ENCODE measurements at regions not wholly inside any gene's neighbourhood (a gene's known extent, or its start where the extent isn't known, plus 50 kb on each side); places are given as distances from the start of the nearest gene placed in this dataset.

DNA sequence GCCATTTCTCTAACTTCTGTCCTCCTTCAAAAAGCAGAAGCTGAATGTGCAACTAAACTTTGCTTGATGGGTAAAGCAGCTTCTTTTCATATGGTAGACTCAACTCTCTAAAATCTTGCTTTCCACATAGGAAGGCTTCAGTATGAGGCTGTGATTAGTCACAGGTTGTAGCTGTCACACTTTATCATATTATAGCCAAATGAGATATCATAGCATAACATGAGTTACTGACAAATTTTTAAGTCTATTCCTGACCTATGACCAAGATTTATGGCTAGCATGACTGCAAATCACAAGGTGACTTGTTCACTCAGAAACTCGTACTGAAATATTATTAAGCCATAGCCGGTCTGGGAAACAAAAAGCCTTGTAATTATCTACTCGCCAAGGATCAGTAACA lies 998.6 kb downstream of the RPA4 start (continued):
- TF ChIP-seq, protein P1, sequence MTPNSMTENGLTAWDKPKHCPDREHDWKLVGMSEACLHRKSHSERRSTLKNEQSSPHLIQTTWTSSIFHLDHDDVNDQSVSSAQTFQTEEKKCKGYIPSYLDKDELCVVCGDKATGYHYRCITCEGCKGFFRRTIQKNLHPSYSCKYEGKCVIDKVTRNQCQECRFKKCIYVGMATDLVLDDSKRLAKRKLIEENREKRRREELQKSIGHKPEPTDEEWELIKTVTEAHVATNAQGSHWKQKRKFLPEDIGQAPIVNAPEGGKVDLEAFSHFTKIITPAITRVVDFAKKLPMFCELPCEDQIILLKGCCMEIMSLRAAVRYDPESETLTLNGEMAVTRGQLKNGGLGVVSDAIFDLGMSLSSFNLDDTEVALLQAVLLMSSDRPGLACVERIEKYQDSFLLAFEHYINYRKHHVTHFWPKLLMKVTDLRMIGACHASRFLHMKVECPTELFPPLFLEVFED (CRISPR knock-in tag; conservative IDR thresholded peaks at IDR 0.05), result no peak

DNA sequence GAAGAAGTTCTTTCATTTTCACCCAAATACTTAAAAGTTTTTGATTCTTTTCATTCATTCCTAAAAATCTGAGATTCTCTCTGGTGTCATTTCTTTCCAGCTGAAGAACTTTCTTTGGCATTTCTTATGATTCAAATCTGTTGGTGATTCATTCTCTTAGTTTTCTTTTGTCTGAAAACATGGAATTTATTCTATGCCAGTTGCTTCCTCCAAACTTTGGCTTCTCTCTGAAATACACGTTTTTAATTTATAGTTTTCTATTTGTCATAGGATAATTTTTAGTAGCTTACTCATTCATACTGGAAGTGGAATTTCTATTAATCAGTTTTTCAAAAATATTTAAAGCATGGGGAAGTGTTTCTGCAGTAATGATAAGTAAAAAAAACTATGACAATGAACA lies 1012.0 kb downstream of the RPA4 start:
- H3K4me3 ChIP-seq, result no peak overlapping the region
- TF ChIP-seq ZNF263 (CRISPR knock-in tag; IDR thresholded peaks at IDR 0.05; ENCODE audit: borderline replicate concordance) (no peak), MCM5 (IDR thresholded peaks at IDR 0.05; ENCODE audit: low read depth) (no peak)
- TF ChIP-seq, protein P2, sequence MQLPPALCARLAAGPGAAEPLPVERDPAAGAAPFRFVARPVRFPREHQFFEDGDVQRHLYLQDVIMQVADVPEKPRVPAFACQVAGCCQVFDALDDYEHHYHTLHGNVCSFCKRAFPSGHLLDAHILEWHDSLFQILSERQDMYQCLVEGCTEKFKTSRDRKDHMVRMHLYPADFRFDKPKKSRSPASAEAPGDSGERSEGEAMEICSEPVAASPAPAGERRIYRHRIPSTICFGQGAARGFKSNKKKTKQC (CRISPR knock-in tag; IDR thresholded peaks at IDR 0.05), result no peak
- TF ChIP-seq, protein P3, sequence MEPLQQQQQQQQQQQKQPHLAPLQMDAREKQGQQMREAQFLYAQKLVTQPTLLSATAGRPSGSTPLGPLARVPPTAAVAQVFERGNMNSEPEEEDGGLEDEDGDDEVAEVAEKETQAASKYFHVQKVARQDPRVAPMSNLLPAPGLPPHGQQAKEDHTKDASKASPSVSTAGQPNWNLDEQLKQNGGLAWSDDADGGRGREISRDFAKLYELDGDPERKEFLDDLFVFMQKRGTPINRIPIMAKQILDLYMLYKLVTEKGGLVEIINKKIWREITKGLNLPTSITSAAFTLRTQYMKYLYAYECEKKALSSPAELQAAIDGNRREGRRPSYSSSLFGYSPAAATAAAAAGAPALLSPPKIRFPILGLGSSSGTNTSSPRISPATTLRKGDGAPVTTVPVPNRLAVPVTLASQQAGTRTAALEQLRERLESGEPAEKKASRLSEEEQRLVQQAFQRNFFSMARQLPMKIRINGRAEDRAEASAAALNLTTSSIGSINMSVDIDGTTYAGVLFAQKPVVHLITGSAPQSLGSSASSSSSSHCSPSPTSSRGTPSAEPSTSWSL (CRISPR knock-in tag; IDR thresholded peaks at IDR 0.05; ENCODE audit: borderline replicate concordance), result no peak
- TF ChIP-seq, protein P4, sequence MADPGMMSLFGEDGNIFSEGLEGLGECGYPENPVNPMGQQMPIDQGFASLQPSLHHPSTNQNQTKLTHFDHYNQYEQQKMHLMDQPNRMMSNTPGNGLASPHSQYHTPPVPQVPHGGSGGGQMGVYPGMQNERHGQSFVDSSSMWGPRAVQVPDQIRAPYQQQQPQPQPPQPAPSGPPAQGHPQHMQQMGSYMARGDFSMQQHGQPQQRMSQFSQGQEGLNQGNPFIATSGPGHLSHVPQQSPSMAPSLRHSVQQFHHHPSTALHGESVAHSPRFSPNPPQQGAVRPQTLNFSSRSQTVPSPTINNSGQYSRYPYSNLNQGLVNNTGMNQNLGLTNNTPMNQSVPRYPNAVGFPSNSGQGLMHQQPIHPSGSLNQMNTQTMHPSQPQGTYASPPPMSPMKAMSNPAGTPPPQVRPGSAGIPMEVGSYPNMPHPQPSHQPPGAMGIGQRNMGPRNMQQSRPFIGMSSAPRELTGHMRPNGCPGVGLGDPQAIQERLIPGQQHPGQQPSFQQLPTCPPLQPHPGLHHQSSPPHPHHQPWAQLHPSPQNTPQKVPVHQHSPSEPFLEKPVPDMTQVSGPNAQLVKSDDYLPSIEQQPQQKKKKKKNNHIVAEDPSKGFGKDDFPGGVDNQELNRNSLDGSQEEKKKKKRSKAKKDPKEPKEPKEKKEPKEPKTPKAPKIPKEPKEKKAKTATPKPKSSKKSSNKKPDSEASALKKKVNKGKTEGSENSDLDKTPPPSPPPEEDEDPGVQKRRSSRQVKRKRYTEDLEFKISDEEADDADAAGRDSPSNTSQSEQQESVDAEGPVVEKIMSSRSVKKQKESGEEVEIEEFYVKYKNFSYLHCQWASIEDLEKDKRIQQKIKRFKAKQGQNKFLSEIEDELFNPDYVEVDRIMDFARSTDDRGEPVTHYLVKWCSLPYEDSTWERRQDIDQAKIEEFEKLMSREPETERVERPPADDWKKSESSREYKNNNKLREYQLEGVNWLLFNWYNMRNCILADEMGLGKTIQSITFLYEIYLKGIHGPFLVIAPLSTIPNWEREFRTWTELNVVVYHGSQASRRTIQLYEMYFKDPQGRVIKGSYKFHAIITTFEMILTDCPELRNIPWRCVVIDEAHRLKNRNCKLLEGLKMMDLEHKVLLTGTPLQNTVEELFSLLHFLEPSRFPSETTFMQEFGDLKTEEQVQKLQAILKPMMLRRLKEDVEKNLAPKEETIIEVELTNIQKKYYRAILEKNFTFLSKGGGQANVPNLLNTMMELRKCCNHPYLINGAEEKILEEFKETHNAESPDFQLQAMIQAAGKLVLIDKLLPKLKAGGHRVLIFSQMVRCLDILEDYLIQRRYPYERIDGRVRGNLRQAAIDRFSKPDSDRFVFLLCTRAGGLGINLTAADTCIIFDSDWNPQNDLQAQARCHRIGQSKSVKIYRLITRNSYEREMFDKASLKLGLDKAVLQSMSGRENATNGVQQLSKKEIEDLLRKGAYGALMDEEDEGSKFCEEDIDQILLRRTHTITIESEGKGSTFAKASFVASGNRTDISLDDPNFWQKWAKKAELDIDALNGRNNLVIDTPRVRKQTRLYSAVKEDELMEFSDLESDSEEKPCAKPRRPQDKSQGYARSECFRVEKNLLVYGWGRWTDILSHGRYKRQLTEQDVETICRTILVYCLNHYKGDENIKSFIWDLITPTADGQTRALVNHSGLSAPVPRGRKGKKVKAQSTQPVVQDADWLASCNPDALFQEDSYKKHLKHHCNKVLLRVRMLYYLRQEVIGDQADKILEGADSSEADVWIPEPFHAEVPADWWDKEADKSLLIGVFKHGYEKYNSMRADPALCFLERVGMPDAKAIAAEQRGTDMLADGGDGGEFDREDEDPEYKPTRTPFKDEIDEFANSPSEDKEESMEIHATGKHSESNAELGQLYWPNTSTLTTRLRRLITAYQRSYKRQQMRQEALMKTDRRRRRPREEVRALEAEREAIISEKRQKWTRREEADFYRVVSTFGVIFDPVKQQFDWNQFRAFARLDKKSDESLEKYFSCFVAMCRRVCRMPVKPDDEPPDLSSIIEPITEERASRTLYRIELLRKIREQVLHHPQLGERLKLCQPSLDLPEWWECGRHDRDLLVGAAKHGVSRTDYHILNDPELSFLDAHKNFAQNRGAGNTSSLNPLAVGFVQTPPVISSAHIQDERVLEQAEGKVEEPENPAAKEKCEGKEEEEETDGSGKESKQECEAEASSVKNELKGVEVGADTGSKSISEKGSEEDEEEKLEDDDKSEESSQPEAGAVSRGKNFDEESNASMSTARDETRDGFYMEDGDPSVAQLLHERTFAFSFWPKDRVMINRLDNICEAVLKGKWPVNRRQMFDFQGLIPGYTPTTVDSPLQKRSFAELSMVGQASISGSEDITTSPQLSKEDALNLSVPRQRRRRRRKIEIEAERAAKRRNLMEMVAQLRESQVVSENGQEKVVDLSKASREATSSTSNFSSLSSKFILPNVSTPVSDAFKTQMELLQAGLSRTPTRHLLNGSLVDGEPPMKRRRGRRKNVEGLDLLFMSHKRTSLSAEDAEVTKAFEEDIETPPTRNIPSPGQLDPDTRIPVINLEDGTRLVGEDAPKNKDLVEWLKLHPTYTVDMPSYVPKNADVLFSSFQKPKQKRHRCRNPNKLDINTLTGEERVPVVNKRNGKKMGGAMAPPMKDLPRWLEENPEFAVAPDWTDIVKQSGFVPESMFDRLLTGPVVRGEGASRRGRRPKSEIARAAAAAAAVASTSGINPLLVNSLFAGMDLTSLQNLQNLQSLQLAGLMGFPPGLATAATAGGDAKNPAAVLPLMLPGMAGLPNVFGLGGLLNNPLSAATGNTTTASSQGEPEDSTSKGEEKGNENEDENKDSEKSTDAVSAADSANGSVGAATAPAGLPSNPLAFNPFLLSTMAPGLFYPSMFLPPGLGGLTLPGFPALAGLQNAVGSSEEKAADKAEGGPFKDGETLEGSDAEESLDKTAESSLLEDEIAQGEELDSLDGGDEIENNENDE (IDR thresholded peaks at IDR 0.05; ENCODE audit: low read depth, low read length), result no peak

More for the DNA sequence above, 1012.0 kb downstream of the RPA4 start:
- Histone ChIP-seq H3K9me3 (replicated peaks; ENCODE audit: control insufficient read depth, insufficient read depth, low read depth, low read length) (no peaks in the 10 kb centered on the region), H3K4me1 (replicated peaks in 1 of 2; ENCODE audit: control insufficient read depth in 2 of 2, insufficient read depth in 2 of 2, low read length in 2 of 2) (no peaks in the 10 kb centered on the region), H4K20me1 (replicated peaks; ENCODE audit: control insufficient read depth, insufficient read depth, low read length) (no peaks in the 10 kb centered on the region), H3K79me2 (ENCODE audit: control insufficient read depth, insufficient read depth, low read length) (no peaks in the 10 kb centered on the region), H3K36me3 (ENCODE audit: control insufficient read depth, insufficient read depth, low read length) (no peaks in the 10 kb centered on the region), H3K9ac (ENCODE audit: insufficient read depth in 1 of 2, low read depth in 2 of 2, low read length in 2 of 2) (no peak overlapping the region), H3K4me2 (ENCODE audit: insufficient read depth, low read length) (no peak overlapping the region), H3K9me1 (ENCODE audit: control insufficient read depth, insufficient read depth, low read length) (no peaks in the 10 kb centered on the region), H3K27ac (ENCODE audit: extremely low read depth, low read depth, low read length) (no peak overlapping the region), H2AFZ (ENCODE audit: low read depth, low read length) (no peak overlapping the region), H3K27me3 (ENCODE audit: control insufficient read depth in 2 of 2, insufficient read depth in 2 of 2, low read length in 2 of 2) (no peaks in the 10 kb centered on the region)
- ChIA-PET CTCF (ENCODE audit: low intra/inter-chr PET ratio) (no interaction called here), POLR2A (no interaction called here)
- 0% methylated on average over 1 of the region's 1 CpG for WGBS (ENCODE audit: insufficient coverage, low coverage, missing lambda C conversion rate)
- intact Hi-C loops (cut with micrococcal nuclease) (no loop called here), in situ Hi-C loops (cut with MboI) (no loop called here)
- DNase-seq (ENCODE audit: extremely low read depth in 1 of 4, low spot score in 3 of 4) (no peak), FAIRE-seq (no peak), ATAC-seq (no peak)
- no TSS peak for BruUV-seq (replicated peaks)
